H1 (cell line): ENCODE measurements at regions not wholly inside any gene's neighbourhood (a gene's known extent, or its start where the extent isn't known, plus 50 kb on each side); places are given as distances from the start of the nearest gene placed in this dataset.
"Not testable (repeated sequence)": the region's sequence is repeated elsewhere in the genome, so short reads cannot be mapped to it uniquely, and the experiment has no call there.

Source experiments
- CTCF ChIA-PET: fragments of 300-600 bp; sonication (Branson Sonifier 250); formaldehyde crosslinking; loops from one replicate; lab custom pipeline; 2021; ENCODE audit not compliant: partially characterized antibody; lab: Charles Lee
- POLR2A ChIA-PET: fragments of 300-600 bp; sonication (Branson Sonifier 250); formaldehyde crosslinking; loops from one replicate; lab custom pipeline; 2021; ENCODE audit warnings: inconsistent platforms; ENCODE audit not compliant: partially characterized antibody; lab: Charles Lee
- DNase-seq, 2 experiments: peaks; one replicate each; pipeline versions ENCODE4 v3.0.0 to v3.0.0-alpha.2; 2010 to 2022; ENCODE audit warnings: low spot score in 2 of 2, low read depth in 1 of 2, mixed read lengths in 1 of 2
- FAIRE-seq: peaks from 2 replicates; lab custom pipeline; 2011; peaks lifted over from hg19 to GRCh38; lab: Jason Lieb, UNC
- H2AFZ ChIP-seq: 2 replicates; pipeline ENCODE4 v1.8.1; 2012; ENCODE audit warnings: low read length, inconsistent platforms
- H2AK5ac ChIP-seq: 2 replicates; pipeline ENCODE4 v1.6.1; 2013; ENCODE audit warnings: low read depth, low read length
- H2BK120ac ChIP-seq: replicated peaks from 2 replicates; pipeline ENCODE3; 2013; ENCODE audit warnings: low read depth, low read length, inconsistent platforms
- H2BK12ac ChIP-seq: 2 replicates; pipeline ENCODE4 v1.6.1; 2013; ENCODE audit warnings: low read depth, low read length
- H2BK15ac ChIP-seq: 2 replicates; pipeline ENCODE4 v1.6.1; 2013; ENCODE audit warnings: low read length
- H2BK20ac ChIP-seq: 2 replicates; pipeline ENCODE4 v1.6.1; 2013; ENCODE audit warnings: low read length
- H2BK5ac ChIP-seq: 2 replicates; pipeline ENCODE4 v1.6.1; 2013; ENCODE audit warnings: low read depth, low read length
- H3K14ac ChIP-seq: 2 replicates; pipeline ENCODE4 v1.6.1; 2013; ENCODE audit warnings: inconsistent platforms; ENCODE audit not compliant: insufficient read length
- H3K18ac ChIP-seq: 2 replicates; pipeline ENCODE4 v1.6.1; 2013; ENCODE audit warnings: low read length; ENCODE audit errors: extremely low read depth
- H3K23ac ChIP-seq: 2 replicates; pipeline ENCODE4 v1.6.1; 2013; ENCODE audit warnings: inconsistent platforms; ENCODE audit not compliant: insufficient read length
- H3K23me2 ChIP-seq: 2 replicates; pipeline ENCODE4 v1.6.1; 2013; ENCODE audit warnings: low read depth, low read length
- H3K27ac ChIP-seq: 2 replicates; pipeline ENCODE4 v1.6.1; 2011; ENCODE audit warnings: low read depth, low read length, inconsistent platforms
- H3K27me3 ChIP-seq, 4 experiments: replicated peaks in 1 of 4; 1 replicate in 1 of 4; 2 replicates in 3 of 4; pipeline versions ENCODE4 v1.6.1 to v1.8.1; 2011 to 2013; ENCODE audit warnings: low read length in 3 of 4, mild to moderate bottlenecking in 3 of 4, inconsistent platforms in 2 of 4, mixed read lengths in 2 of 4, moderate library complexity in 1 of 4; ENCODE audit not compliant: control insufficient read depth in 3 of 4, insufficient read depth in 3 of 4; ENCODE audit errors: extremely low read depth in 1 of 4
- H3K36me3 ChIP-seq, 4 experiments: 2 replicates each; pipeline versions ENCODE4 v1.6.1 to v1.8.1; 2011 to 2013; ENCODE audit warnings: mild to moderate bottlenecking in 4 of 4, low read length in 3 of 4, moderate library complexity in 2 of 4, control low read depth in 1 of 4, inconsistent platforms in 1 of 4; ENCODE audit not compliant: insufficient read depth in 4 of 4, control insufficient read depth in 2 of 4
- H3K4ac ChIP-seq: replicated peaks from 2 replicates; pipeline ENCODE3; 2013; ENCODE audit warnings: low read length, low read depth, mixed read lengths, inconsistent platforms; ENCODE audit not compliant: insufficient read length
- H3K4me1 ChIP-seq, 4 experiments: replicated peaks in 1 of 4; 1 replicate in 1 of 4; 2 replicates in 3 of 4; pipeline versions ENCODE4 v1.6.1 to v1.8.1; 2011 to 2013; ENCODE audit warnings: low read length in 3 of 4, inconsistent platforms in 2 of 4, mixed read lengths in 1 of 4; ENCODE audit not compliant: insufficient read depth in 4 of 4, control insufficient read depth in 3 of 4
- H3K4me2 ChIP-seq, 2 experiments: 2 replicates each; pipeline versions ENCODE4 v1.6.1 to v1.8.1; 2011 to 2013; ENCODE audit warnings: low read depth in 2 of 2, low read length in 2 of 2, control low read depth in 1 of 2, inconsistent platforms in 1 of 2, mild to moderate bottlenecking in 1 of 2; ENCODE audit not compliant: insufficient read depth in 1 of 2
- H3K4me3 ChIP-seq, 4 experiments: fragments of 200-600, 300-600 bp in 1 of 4; sonication (generic), shearing (Covaris generic), sonication (Bioruptor Twin) in 1 of 4; 2 replicates each; pipeline versions ENCODE4 v1.5.1 to v1.8.1; 2011 to 2016; ENCODE audit warnings: low read length in 4 of 4, low read depth in 3 of 4, control low read depth in 2 of 4, inconsistent platforms in 2 of 4, mild to moderate bottlenecking in 2 of 4, mixed read lengths in 1 of 4, moderate library complexity in 1 of 4; ENCODE audit not compliant: insufficient read depth in 2 of 4; ENCODE audit errors: extremely low read depth in 1 of 4
- H3K56ac ChIP-seq: replicated peaks from 2 replicates; pipeline ENCODE3; 2013; ENCODE audit warnings: low read depth, mild to moderate bottlenecking, mixed read lengths, low read length, inconsistent platforms; ENCODE audit not compliant: insufficient read length
- H3K79me1 ChIP-seq: 2 replicates; pipeline ENCODE4 v1.6.1; 2013; ENCODE audit warnings: low read depth, low read length, control low read depth
- H3K79me2 ChIP-seq, 2 experiments: 2 replicates each; pipeline versions ENCODE4 v1.6.1 to v1.8.1; 2012 to 2013; ENCODE audit warnings: low read length in 2 of 2, mild to moderate bottlenecking in 2 of 2, inconsistent platforms in 1 of 2; ENCODE audit not compliant: insufficient read depth in 2 of 2, control insufficient read depth in 1 of 2
- H3K9ac ChIP-seq, 4 experiments: replicated peaks in 1 of 4; 1 replicate in 1 of 4; 2 replicates in 3 of 4; pipeline versions ENCODE4 v1.6.1 to v1.8.1; 2011 to 2013; ENCODE audit warnings: low read depth in 3 of 4, low read length in 3 of 4, control low read depth in 2 of 4, mild to moderate bottlenecking in 2 of 4, moderate library complexity in 2 of 4, inconsistent platforms in 1 of 4; ENCODE audit errors: extremely low read depth in 1 of 4
- H3K9me3 ChIP-seq, 2 experiments: 2 replicates each; pipeline versions ENCODE4 v1.6.1 to v1.8.1; 2012 to 2013; ENCODE audit warnings: mild to moderate bottlenecking in 2 of 2, moderate library complexity in 2 of 2, control low read depth in 1 of 2, inconsistent platforms in 1 of 2, low read depth in 1 of 2, low read length in 1 of 2, mixed read lengths in 1 of 2; ENCODE audit not compliant: insufficient read depth in 2 of 2
- H4K20me1 ChIP-seq, 2 experiments: replicated peaks in 1 of 2; 2 replicates each; pipeline versions ENCODE3 to v1.8.1; 2011 to 2013; ENCODE audit warnings: inconsistent platforms in 2 of 2, low read length in 2 of 2, mild to moderate bottlenecking in 1 of 2; ENCODE audit not compliant: insufficient read depth in 2 of 2, control insufficient read depth in 1 of 2
- H4K5ac ChIP-seq: 2 replicates; pipeline ENCODE4 v1.6.1; 2013; ENCODE audit warnings: low read length, low read depth, mixed read lengths, inconsistent platforms; ENCODE audit not compliant: insufficient read length
- H4K8ac ChIP-seq: 2 replicates; pipeline ENCODE4 v1.8.0; 2013; ENCODE audit warnings: mild to moderate bottlenecking, moderate library complexity, low read length, inconsistent platforms; ENCODE audit not compliant: insufficient read depth; ENCODE audit errors: extremely low read depth
- H4K91ac ChIP-seq: replicated peaks from 2 replicates; pipeline ENCODE3; 2013; ENCODE audit warnings: low read length, mixed read lengths, inconsistent platforms; ENCODE audit not compliant: insufficient read length
- WGBS, 2 experiments: shearing (Covaris generic) in 1 of 2; methylation state at CpG; one replicate each; pipeline versions ENCODE4 v1.1.6 to v1.1.7; 2013 to 2015; ENCODE audit warnings: low lambda C conversion rate in 2 of 2, mixed read lengths in 2 of 2, inconsistent platforms in 1 of 2, low coverage in 1 of 2, missing lambda C conversion rate in 1 of 2; ENCODE audit not compliant: insufficient replicate concordance in 2 of 2, insufficient coverage in 1 of 2, insufficient read length in 1 of 2; ENCODE audit errors: extremely low coverage in 1 of 2, missing lambda C conversion rate in 1 of 2; 5-methylcytosine and 5-hydroxymethylcytosine counted together

GRCh38 chrX:21219208-21219607 is 155.0 kb upstream of the CNKSR2 start:
- FAIRE-seq, H2BK12ac ChIP-seq, H3K23me2 ChIP-seq, H3K9ac ChIP-seq, H2BK15ac ChIP-seq, H3K4me2 ChIP-seq, H2AFZ ChIP-seq, H3K79me1 ChIP-seq, H4K8ac ChIP-seq, H3K56ac ChIP-seq, H4K91ac ChIP-seq, H4K20me1 ChIP-seq, H3K9me3 ChIP-seq, H3K4me3 ChIP-seq, H2BK120ac ChIP-seq, H3K27ac ChIP-seq, DNase-seq, H3K23ac ChIP-seq, H3K36me3 ChIP-seq, H3K4me1 ChIP-seq, H3K4ac ChIP-seq, H2BK20ac ChIP-seq, H2AK5ac ChIP-seq, H3K14ac ChIP-seq, CTCF ChIA-PET, H3K79me2 ChIP-seq, POLR2A ChIA-PET, H2BK5ac ChIP-seq, H3K18ac ChIP-seq, H4K5ac ChIP-seq, H3K27me3 ChIP-seq: not testable (repeated sequence)
- WGBS, 2 experiments = 91% methylated on average over 3 of the region's 3 CpGs; no CpG with 5 or more reads in 1 of the 2 experiments
